OCI-LY7 (cell line): ENCODE measurements at regions not wholly inside any gene's neighbourhood (a gene's known extent, or its start where the extent isn't known, plus 50 kb on each side); places are given as distances from the start of the nearest gene placed in this dataset.

ENCODE experiments used
- EZH2phosphoT487 ChIP-seq: fragments of 200-600 bp; sonication (generic); IDR thresholded peaks from 2 replicates; pipeline ENCODE4 v1.6.1; 2018; ENCODE audit warnings: low read depth, borderline replicate concordance, mild to moderate bottlenecking, mixed run types, antibody characterized with exemption, low read length, moderate library complexity, mixed read lengths
- TF ChIP-seq, protein P1 (sequence below): fragments of 200-600 bp; sonication (generic); conservative IDR thresholded peaks from 2 replicates; pipeline ENCODE4 v1.5.1; 2014; ENCODE audit warnings: mild to moderate bottlenecking, antibody characterized with exemption, low read length, moderate library complexity, mixed read lengths

DNA sequence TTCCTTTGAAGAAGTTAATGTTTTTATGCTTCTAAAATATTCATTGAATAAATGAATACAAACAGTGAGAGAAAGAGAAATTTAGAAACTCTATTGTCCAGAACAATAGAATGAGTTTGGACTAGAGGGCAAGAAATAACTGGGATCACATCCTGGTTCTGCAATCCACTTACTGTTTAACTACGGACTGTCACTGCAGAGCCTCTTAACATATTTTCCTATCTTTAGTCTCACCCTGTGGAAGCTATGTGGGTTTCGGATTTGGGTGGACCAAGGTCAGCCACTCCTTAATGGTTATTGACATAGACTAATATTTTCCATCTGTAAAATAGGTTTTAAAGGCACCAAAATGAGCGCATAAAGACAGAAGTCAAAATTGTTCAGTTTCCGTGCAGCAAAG lies 116.6 kb downstream of the UBE2U start:
- TF ChIP-seq, protein P1, sequence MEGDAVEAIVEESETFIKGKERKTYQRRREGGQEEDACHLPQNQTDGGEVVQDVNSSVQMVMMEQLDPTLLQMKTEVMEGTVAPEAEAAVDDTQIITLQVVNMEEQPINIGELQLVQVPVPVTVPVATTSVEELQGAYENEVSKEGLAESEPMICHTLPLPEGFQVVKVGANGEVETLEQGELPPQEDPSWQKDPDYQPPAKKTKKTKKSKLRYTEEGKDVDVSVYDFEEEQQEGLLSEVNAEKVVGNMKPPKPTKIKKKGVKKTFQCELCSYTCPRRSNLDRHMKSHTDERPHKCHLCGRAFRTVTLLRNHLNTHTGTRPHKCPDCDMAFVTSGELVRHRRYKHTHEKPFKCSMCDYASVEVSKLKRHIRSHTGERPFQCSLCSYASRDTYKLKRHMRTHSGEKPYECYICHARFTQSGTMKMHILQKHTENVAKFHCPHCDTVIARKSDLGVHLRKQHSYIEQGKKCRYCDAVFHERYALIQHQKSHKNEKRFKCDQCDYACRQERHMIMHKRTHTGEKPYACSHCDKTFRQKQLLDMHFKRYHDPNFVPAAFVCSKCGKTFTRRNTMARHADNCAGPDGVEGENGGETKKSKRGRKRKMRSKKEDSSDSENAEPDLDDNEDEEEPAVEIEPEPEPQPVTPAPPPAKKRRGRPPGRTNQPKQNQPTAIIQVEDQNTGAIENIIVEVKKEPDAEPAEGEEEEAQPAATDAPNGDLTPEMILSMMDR = no peak
- TF ChIP-seq EZH2phosphoT487 = no peak
